GM12875 (cell line): ENCODE measurements at regions not wholly inside any gene's neighbourhood (a gene's known extent, or its start where the extent isn't known, plus 50 kb on each side); places are given as distances from the start of the nearest gene placed in this dataset.

Experiments
- H3K4me3 ChIP-seq: one replicate; pipeline ENCODE4 v1.5.1; 2011; ENCODE audit warnings: low read depth, low read length, control low read depth
- CTCF ChIP-seq: IDR thresholded peaks from 2 replicates; pipeline ENCODE4 v1.5.1; 2011; ENCODE audit warnings: low read depth, mild to moderate bottlenecking, control low read depth, inconsistent platforms, low read length, moderate library complexity, borderline replicate concordance; ENCODE audit not compliant: insufficient read depth

- no peak overlapping the region for H3K4me3 ChIP-seq
- peak; percentile 47 for TF ChIP-seq CTCF
Measured at GRCh38 chr4:103915224-103915869, 195.6 kb upstream of the TACR3 start.

- no peak overlapping the region for H3K4me3 ChIP-seq
- TF ChIP-seq CTCF: no peak
Measured at GRCh38 chr4:103907414-103907813, 187.6 kb upstream of the TACR3 start.

GRCh38 chr4:103904123-103904522, 184.3 kb upstream of the TACR3 start:
- no peak for TF ChIP-seq CTCF
- no peak overlapping the region for H3K4me3 ChIP-seq

GRCh38 chr4:103902730-103903129, 182.9 kb upstream of the TACR3 start:
- no peak for TF ChIP-seq CTCF

GRCh38 chr4:103895876-103896465, 176.2 kb upstream of the TACR3 start:
- no peak for TF ChIP-seq CTCF
- H3K4me3 ChIP-seq: no peak overlapping the region

More at GRCh38 chr4:103902730-103903129, 182.9 kb upstream of the TACR3 start:
- H3K4me3 ChIP-seq: no peak overlapping the region

GRCh38 chr4:103892586-103892985, 172.8 kb upstream of the TACR3 start:
- no peak overlapping the region for H3K4me3 ChIP-seq
- TF ChIP-seq CTCF: no peak

GRCh38 chr4:103887191-103887590, 167.4 kb upstream of the TACR3 start:
- H3K4me3 ChIP-seq: no peak overlapping the region
- no peak for TF ChIP-seq CTCF
